ENCODE measurements at regions not wholly inside any gene's neighbourhood (a gene's known extent, or its start where the extent isn't known, plus 50 kb on each side); places are given as distances from the start of the nearest gene placed in this dataset.

- no peak for DNase-seq (ENCODE audit: low read depth)
These were observed 245.9 kb upstream of the FOXQ1 start for GRCh38 chr6:1065986-1066385.

DNA sequence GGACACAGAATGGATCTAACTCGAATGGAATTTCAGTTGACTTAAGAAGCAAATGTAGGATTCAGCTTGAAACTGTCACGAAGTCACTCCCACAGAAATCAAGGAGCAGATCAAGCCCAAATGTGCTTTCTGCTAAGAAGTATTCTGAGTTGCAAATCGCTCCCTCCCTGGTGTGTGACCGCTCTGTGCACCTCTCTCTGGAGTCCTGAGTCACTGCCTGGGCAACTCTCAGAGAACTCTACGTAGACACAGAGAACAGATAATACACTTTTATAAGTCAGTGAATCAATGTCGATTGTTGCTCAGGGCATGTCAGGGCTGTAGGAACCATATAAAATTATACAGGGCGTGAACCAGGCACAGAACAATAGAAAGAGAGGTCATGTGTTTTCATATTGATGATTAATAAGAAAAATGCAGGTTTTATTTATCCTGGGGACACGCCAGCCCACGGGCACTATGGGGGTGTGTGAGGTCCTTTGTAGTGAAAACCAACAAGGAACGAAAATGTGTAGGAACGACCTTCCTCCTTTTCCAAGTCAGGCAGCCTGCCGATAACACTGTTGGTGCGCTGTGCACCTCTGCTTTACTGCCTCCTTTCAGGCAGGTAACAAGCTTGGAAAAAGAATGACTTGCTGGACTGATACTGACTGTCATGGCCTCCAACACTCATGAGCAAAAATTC is 248.1 kb upstream of the FOXQ1 start:
- DNase-seq (ENCODE audit: low read depth), result peak; percentile 57

GRCh38 chr6:1062786-1063545 is 248.9 kb upstream of the FOXQ1 start:
- peak; percentile 49 for DNase-seq (ENCODE audit: low read depth)

GRCh38 chr6:1059596-1059995 is 252.3 kb upstream of the FOXQ1 start:
- no peak for DNase-seq (ENCODE audit: low read depth)

- no peak for DNase-seq (ENCODE audit: low read depth)
These were observed 254.3 kb upstream of the FOXQ1 start for GRCh38 chr6:1057490-1058135.

GRCh38 chr6:1055015-1055921 is 256.6 kb upstream of the FOXQ1 start:
- DNase-seq (ENCODE audit: low read depth), result no peak

- DNase-seq (ENCODE audit: low read depth), result no peak
These were observed 257.3 kb upstream of the FOXQ1 start for GRCh38 chr6:1054653-1055014.

- DNase-seq (ENCODE audit: low read depth), result no peak
These were observed 258.3 kb upstream of the FOXQ1 start for GRCh38 chr6:1053586-1053985.

DNA sequence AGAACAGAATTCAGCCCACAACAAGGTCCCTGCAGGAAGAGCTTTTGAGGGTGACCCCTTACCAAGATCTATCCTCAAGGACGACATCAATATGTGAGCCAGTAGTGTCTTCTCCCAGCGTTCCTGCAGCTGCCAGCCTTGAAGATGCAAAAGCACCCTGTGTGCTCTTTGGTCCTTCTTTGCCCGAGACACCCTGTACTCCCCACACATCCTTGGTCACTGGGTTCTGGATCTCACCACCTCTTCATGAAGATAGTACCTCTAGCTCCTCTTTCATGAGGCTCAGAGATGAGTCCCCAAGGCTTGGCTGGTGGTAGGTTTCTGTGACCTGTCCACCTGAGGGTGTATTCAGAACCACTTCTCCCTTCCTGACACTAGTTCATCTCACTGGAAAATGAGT is 259.6 kb upstream of the FOXQ1 start:
- DNase-seq (ENCODE audit: low read depth), result no peak

DNA sequence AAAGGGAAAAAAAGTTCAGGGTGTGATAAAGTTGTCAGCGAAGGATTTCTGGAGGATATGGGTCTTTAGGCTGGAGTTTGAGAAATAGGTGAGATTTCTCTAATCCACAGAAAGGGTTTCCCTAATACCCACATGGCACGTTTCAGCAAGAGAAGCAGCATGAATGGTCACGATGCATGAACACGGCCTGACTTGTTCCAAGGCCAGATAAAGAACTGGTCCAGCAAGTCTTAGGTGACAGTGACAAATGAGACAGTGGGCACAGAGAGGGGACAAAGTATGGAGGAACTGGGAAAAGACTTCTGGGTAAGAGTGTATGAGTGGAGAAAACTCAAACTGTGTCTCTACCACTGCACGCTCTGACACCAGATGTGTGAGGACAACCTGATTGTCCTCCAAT is 262.0 kb upstream of the FOXQ1 start:
- no peak for DNase-seq (ENCODE audit: low read depth)

DNA sequence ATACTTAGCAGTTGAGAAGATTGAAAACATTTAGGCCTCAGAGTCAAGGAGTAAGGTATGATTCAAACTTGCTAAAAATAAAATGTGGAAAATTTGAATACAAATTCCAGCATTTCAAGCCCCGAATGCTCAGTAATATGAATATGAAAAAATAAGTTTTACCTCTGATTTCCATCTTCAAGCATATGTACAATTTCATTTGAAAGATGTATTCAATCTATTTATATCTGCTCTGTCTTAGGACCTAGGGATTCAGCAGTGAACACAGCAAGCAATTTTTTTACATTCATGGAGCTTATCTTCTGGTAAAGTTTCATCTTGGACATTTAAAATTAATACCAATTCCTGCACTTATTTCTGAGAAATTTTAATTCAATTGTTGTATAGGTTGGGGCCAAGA is 262.7 kb upstream of the FOXQ1 start:
- DNase-seq (ENCODE audit: low read depth), result no peak

- no peak for DNase-seq (ENCODE audit: low read depth)
These were observed 263.8 kb upstream of the FOXQ1 start for GRCh38 chr6:1047981-1048541.

DNA sequence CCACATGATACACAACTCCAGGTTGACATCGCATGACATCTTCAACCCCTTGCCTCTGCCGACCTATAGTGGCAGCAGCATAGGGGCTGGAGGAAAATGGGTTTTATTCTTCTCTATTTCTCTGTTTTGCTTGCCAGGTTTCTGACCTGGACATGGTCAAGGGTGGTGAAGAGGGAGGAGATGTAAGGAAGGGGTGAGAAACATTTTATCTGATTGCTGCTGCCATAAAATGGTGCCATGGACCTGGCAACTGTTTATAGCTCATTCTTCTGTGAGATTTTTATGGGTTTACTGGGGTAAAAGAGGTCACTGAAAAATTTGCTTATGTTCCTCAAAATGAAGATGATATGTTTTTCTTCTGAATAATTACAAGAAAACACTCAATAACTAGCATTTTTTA is 266.7 kb upstream of the FOXQ1 start:
- no peak for DNase-seq (ENCODE audit: low read depth)

DNA sequence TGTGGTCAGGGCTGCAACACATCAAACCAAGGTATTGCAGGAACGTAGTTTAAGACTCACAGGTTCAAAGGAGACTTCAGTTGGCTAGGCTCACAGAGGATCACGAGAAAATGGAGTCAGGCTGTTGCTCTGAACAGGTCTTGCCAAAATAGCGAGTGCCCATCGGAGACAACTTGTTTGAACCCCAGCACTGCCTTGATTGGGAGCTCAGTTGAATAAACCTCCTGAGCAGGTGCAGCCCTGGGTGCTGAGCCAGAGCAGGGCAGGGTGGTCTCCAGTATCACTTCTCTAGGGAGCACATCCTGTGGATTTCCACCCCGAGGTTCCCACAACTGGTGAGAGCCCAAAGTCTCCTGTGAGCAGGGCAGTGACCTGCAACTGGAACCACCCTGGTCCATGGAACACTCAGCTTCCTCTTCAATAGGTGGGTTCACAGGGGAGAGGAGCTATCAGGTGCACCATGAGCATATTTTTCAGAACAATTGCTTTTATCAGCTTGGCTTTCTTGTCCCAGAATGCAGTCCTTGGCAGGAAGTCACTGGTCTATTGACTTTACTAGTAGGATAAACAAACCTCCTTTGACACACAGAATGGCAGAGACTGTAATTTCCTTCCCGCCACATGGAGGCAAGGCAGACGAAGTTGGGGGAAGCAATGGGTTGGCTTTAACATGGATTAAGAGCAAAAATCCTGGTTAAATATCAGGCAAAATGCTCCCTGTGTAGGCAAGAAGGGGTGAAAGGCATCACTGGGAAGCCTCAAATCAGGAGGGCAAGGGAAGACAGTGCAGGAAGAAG is 267.7 kb upstream of the FOXQ1 start:
- no peak for DNase-seq (ENCODE audit: low read depth)

DNA sequence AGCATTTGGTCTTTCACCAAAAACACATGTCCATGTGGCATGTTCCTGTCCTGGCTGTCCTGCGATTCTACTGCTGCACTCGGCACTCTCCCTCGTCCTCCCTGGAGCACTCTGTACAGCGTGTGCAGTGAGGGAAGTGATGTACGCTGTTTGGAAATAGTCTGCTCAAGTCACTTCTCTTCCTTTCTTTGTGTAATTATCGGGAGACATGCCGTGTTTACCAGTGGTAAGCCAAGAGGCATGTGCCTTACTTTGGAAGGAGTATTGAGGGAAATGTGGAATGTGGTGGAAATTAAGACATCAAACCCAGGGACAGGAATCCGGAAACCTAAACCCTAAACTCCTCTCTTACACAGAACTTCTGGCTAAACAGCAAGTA is 268.5 kb upstream of the FOXQ1 start:
- no peak for DNase-seq (ENCODE audit: low read depth)

- DNase-seq (ENCODE audit: low read depth), result no peak
These were observed 269.1 kb upstream of the FOXQ1 start for GRCh38 chr6:1042583-1043457.

GRCh38 chr6:1040393-1040792 is 271.5 kb upstream of the FOXQ1 start:
- no peak for DNase-seq (ENCODE audit: low read depth)

DNA sequence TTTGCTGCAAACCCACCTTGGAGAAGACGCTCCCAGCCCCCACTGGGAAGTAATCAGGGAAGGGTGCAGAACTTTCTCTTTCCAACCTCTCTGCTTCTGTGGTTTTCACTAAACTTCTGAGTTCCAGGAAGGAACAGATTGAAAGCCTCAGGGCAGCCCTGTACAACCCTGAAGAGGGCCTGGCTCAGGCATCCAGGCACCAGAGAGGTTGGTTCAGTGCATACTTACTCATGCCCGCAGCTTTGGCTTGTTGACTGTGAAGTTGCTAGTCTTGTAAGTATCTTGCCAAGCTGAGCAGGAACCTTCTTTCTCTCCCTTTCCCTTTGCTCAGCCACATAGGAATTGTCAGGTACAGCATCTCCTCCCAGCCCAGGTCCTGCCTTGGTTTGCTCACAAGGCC is 272.2 kb upstream of the FOXQ1 start:
- DNase-seq (ENCODE audit: low read depth), result peak; percentile 21

DNA sequence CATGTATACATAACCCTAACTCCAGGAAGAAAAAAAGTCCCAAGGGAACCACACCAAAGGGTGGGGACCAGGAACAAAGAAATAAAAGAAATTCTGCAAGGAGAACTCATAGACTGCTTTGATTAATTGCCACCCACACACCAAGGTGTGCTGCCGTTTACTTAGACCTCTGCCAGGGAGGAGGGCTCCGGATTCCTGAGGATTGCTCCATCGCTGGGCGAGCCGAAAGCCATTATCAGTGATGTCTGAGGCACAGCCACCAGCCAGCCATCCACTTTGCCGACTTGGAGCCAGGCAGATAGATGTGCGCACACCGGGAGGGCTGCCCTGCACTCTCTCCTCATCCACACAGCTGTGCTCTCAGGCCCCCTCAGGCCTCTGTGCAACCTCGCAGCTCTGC is 272.7 kb upstream of the FOXQ1 start:
- DNase-seq (ENCODE audit: low read depth), result no peak

All from M059J (cell line).